GM23248 (cell line): ENCODE measurements at regions not wholly inside any gene's neighbourhood (a gene's known extent, or its start where the extent isn't known, plus 50 kb on each side); places are given as distances from the start of the nearest gene placed in this dataset.

ENCODE experiments used
- DNase-seq: peaks from one replicate; pipeline ENCODE4 v3.0.0-alpha.2; 2015
- H2AFZ ChIP-seq: fragments of 200-600 bp; sonication (generic); 2 replicates; pipeline ENCODE4 v1.6.1; 2016; ENCODE audit warnings: antibody characterized with exemption
- H3F3A ChIP-seq: fragments of 200-600 bp; sonication (generic); 2 replicates; pipeline ENCODE4 v1.6.1; 2016; ENCODE audit warnings: mild to moderate bottlenecking, antibody characterized with exemption, mixed run types; ENCODE audit not compliant: insufficient read depth
- H3K27ac ChIP-seq: fragments of 200-600 bp; sonication (generic); 2 replicates; pipeline ENCODE4 v1.5.1; 2016; ENCODE audit warnings: mild to moderate bottlenecking
- H3K27me3 ChIP-seq: fragments of 200-600 bp; sonication (generic); replicated peaks from 2 replicates; pipeline ENCODE4 v1.6.1; 2016; ENCODE audit warnings: mild to moderate bottlenecking; ENCODE audit not compliant: insufficient read depth
- H3K36me3 ChIP-seq: fragments of 200-600 bp; sonication (generic); 2 replicates; pipeline ENCODE4 v1.6.1; 2016; ENCODE audit warnings: low read depth, mild to moderate bottlenecking
- H3K4me1 ChIP-seq: fragments of 200-600 bp; sonication (generic); 2 replicates; pipeline ENCODE4 v1.6.1; 2016; ENCODE audit warnings: mild to moderate bottlenecking; ENCODE audit not compliant: insufficient read depth
- H3K4me2 ChIP-seq: fragments of 200-600 bp; sonication (generic); one replicate; pipeline ENCODE4 v1.6.1; 2016; ENCODE audit warnings: mild to moderate bottlenecking; ENCODE audit not compliant: unreplicated experiment
- H3K4me3 ChIP-seq: fragments of 200-600 bp; sonication (generic); 2 replicates; pipeline ENCODE4 v1.5.1; 2016; ENCODE audit warnings: mild to moderate bottlenecking
- H3K79me2 ChIP-seq: fragments of 200-600 bp; sonication (generic); 2 replicates; pipeline ENCODE4 v1.6.1; 2016; ENCODE audit warnings: mild to moderate bottlenecking; ENCODE audit not compliant: insufficient read depth
- H3K9ac ChIP-seq: fragments of 200-600 bp; sonication (generic); 2 replicates; pipeline ENCODE4 v1.6.1; 2016; ENCODE audit warnings: mild to moderate bottlenecking
- H3K9me2 ChIP-seq: fragments of 200-600 bp; sonication (generic); 2 replicates; pipeline ENCODE4 v1.6.1; 2016; ENCODE audit warnings: mixed run types, mild to moderate bottlenecking, moderate library complexity; ENCODE audit not compliant: insufficient read depth
- H3K9me3 ChIP-seq: fragments of 200-600 bp; sonication (generic); one replicate; pipeline ENCODE4 v1.6.1; 2017; ENCODE audit warnings: low read depth
- H4K20me1 ChIP-seq: fragments of 200-600 bp; sonication (generic); 2 replicates; pipeline ENCODE4 v1.6.0; 2016; ENCODE audit not compliant: insufficient read depth
- EZH2 ChIP-seq: fragments of 200-600 bp; sonication (generic); IDR thresholded peaks from 2 replicates; pipeline ENCODE4 v1.6.1; 2018; ENCODE audit warnings: antibody characterized with exemption, mild to moderate bottlenecking; ENCODE audit not compliant: insufficient read depth, poor library complexity, severe bottlenecking
- EZH2phosphoT487 ChIP-seq: fragments of 200-600 bp; sonication (generic); IDR thresholded peaks from 2 replicates; pipeline ENCODE4 v1.6.1; 2018; ENCODE audit warnings: antibody characterized with exemption, moderate library complexity, mild to moderate bottlenecking, low read depth; ENCODE audit not compliant: insufficient read depth
- WGBS, 2 experiments: methylation state at CpG; one replicate each; pipeline ENCODE4 v1.1.6; 2015 to 2017; ENCODE audit warnings: low lambda C conversion rate in 2 of 2, low coverage in 1 of 2; ENCODE audit errors: missing lambda C conversion rate in 2 of 2; 5-methylcytosine and 5-hydroxymethylcytosine counted together
- in situ Hi-C: fragments of 300-500 bp; cut with MboI; formaldehyde crosslinking; loops from 2 replicates; pipeline ENCODE4 v1.15.0; 2020

DNA sequence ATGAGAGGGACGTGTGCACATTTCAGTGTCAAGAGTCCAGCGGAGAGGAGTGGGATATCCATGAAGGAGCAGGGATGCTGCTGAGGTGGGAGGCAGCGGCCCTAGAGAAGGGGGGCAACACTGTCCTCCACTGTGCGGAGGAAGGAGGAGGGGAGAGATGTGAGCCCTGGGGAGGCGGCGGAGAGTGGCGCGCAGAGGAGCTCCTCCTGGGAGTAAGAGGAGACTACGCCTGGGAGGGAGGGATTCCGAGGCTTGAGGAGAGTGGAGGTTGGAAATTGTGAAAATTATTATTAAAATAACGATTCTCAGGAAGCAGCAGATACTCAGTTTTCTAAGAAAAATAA is 142.7 kb downstream of the CEP57L1 start:
- no peaks in the 10 kb centered on the region for H3K79me2 ChIP-seq
- H3K9me2 ChIP-seq: no peaks in the 10 kb centered on the region
- 0 out of 2 replicates have a peak overlapping the region, but pooled peaks have one; percentile 43 for H3K27ac ChIP-seq
- no peak for DNase-seq
- H3K4me2 ChIP-seq: no peak overlapping the region
- peaks cover 60% of the 10 kb centered on the region for H3K4me1 ChIP-seq
- no peak overlapping the region for H3K4me3 ChIP-seq
- in situ Hi-C loops: no loop called here
- 0 out of 2 replicates have a peak overlapping the region, but pooled peaks have one; percentile 43 for H2AFZ ChIP-seq
- H3F3A ChIP-seq: peaks cover 54% of the 10 kb centered on the region
- H3K9ac ChIP-seq: no peak overlapping the region
- TF ChIP-seq EZH2 (no peak), EZH2phosphoT487 (no peak)
- H4K20me1 ChIP-seq: no peaks in the 10 kb centered on the region
- no peaks in the 10 kb centered on the region for H3K36me3 ChIP-seq
- no peaks in the 10 kb centered on the region for H3K27me3 ChIP-seq
- H3K9me3 ChIP-seq: no peaks in the 10 kb centered on the region
- 93 to 99% methylated on average over 11 of the region's 11 CpGs for WGBS, 2 experiments

- no peaks in the 10 kb centered on the region for H3K36me3 ChIP-seq
- no peaks in the 10 kb centered on the region for H3K79me2 ChIP-seq
- peaks cover 48% of the 10 kb centered on the region for H3F3A ChIP-seq
- no peaks in the 10 kb centered on the region for H3K9me3 ChIP-seq
- in situ Hi-C loops: no loop called here
- H3K4me3 ChIP-seq: no peak overlapping the region
- H3K4me1 ChIP-seq: peaks cover 54% of the 10 kb centered on the region
- H3K27ac ChIP-seq: peak overlapping the region; percentile 43; the same call in 1 of the 2 replicates
- DNase-seq: peak; percentile 58
- peak overlapping the region; percentile 43; the same call in 1 of the 2 replicates for H2AFZ ChIP-seq
- peak overlapping the region; percentile 16 for H3K4me2 ChIP-seq
- no peaks in the 10 kb centered on the region for H3K9me2 ChIP-seq
- 44 to 47% methylated on average over 12 of the region's 12 CpGs for WGBS, 2 experiments
- no peaks in the 10 kb centered on the region for H3K27me3 ChIP-seq
- H3K9ac ChIP-seq: no peak overlapping the region
- H4K20me1 ChIP-seq: no peaks in the 10 kb centered on the region
- no peak for TF ChIP-seq EZH2
- TF ChIP-seq EZH2phosphoT487: no peak
Observed at GRCh38 chr6:109237077-109237985, 142.0 kb downstream of the CEP57L1 start.

DNA sequence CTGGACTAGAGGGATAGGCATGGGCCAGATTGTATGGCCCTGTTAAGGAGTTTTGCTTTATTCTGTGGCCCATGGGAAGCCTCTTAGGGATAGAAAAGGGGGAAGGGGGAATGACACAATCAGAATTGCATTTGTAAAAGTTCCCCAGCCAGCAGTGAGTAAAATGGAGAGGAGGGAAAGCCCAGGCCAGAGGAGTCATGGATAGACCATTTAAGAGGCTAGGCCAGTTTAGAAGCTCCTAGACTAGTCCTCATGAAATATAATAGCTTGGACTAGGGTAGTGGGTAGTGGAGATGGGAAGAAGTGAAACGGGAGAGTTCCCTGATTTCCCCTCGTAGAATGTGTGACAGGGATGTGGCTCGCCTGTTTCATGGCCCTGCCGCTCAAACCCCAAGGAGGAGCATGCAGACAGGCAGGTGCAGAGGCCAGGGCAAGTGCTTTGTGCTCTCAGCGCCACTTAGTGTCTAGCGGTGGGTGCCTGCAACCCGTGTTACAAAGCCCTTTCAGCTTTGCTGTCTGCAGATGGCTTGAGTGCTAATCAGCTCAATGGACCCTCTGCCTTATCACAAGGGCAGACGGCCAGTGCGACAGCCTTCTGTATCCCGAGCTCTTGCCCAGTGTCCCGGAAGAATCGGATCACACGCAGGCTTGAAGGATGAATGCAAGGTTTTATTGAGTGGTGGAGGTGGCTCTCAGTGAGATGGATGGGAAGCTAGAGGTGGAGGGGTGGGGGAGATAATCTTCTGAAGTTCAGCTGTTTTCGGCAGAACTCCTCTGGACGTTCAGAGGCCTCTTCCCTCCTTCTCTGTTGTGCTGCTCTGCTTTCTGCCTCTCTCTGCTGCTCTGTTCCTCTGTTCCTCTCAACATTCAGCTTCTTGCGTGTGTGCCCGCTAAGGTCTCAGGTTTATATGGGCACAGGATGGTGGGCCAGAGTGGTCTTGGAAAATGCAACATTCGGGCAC is 141.1 kb downstream of the CEP57L1 start:
- TF ChIP-seq EZH2: no peak
- no peaks in the 10 kb centered on the region for H3K27me3 ChIP-seq
- H3K79me2 ChIP-seq: no peaks in the 10 kb centered on the region
- no peaks in the 10 kb centered on the region for H4K20me1 ChIP-seq
- H3F3A ChIP-seq: peaks cover 38% of the 10 kb centered on the region
- no peak overlapping the region for H3K9ac ChIP-seq
- H3K4me3 ChIP-seq: no peak overlapping the region
- no peaks in the 10 kb centered on the region for H3K9me2 ChIP-seq
- H2AFZ ChIP-seq: peak overlapping the region; percentile 43; the same call in 1 of the 2 replicates
- no peak overlapping the region for H3K27ac ChIP-seq
- no peaks in the 10 kb centered on the region for H3K9me3 ChIP-seq
- H3K4me1 ChIP-seq: peaks cover 45% of the 10 kb centered on the region
- H3K4me2 ChIP-seq: peak overlapping the region; percentile 16
- DNase-seq: no peak
- 68 to 74% methylated on average over 18 of the region's 18 CpGs for WGBS, 2 experiments
- H3K36me3 ChIP-seq: no peaks in the 10 kb centered on the region
- in situ Hi-C loops: no loop called here

DNA sequence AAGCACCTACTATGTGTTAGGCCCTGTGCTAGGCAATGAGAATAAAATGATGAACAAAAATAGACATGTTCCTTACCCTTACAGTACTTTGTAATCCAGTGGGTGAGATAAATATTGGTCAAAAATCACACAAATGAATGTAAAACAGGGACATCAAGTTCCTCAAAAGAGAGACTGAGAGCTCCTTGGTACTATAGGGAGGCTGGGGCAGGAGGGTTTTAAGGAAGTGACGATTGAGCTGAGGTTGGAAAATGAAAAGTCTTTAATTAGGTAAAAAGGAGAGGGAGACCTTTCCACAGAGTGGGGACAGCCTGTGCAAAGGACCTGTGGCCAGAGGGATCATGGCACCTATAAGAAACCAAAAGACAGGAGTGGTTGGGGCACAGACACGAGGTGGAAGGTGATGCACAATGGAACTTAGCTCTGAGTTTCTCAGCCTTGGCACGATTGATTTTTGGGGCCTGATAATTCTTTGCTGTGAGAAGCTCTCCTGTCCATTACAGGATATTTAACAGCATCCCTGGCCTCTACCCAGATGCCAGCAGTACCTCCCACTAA is 140.3 kb downstream of the CEP57L1 start:
- Histone ChIP-seq H3K27me3 (no peaks in the 10 kb centered on the region), H3K4me1 (peaks cover 38% of the 10 kb centered on the region), H3K4me2 (no peak overlapping the region), H3K79me2 (no peaks in the 10 kb centered on the region), H3K9me3 (no peaks in the 10 kb centered on the region), H3K9ac (no peak overlapping the region), H4K20me1 (no peaks in the 10 kb centered on the region), H2AFZ (no peak overlapping the region), H3F3A (peaks cover 30% of the 10 kb centered on the region), H3K27ac (no peak overlapping the region), H3K9me2 (no peaks in the 10 kb centered on the region), H3K36me3 (no peaks in the 10 kb centered on the region), H3K4me3 (no peak overlapping the region)
- WGBS, 2 experiments: 86 to 87% methylated on average over 3 of the region's 3 CpGs
- in situ Hi-C loops: no loop called here
- no peak for DNase-seq
- TF ChIP-seq EZH2 (no peak), EZH2phosphoT487 (no peak)
